CD1c-positive myeloid dendritic cell (primary cell): ENCODE measurements at regions not wholly inside any gene's neighbourhood (a gene's known extent, or its start where the extent isn't known, plus 50 kb on each side); places are given as distances from the start of the nearest gene placed in this dataset.
"Not testable (repeated sequence)": the region's sequence is repeated elsewhere in the genome, so short reads cannot be mapped to it uniquely, and the experiment has no call there.

Experiments
- DNase-seq: peaks from one replicate; pipeline ENCODE4 v3.0.0-alpha.2; 2016; ENCODE audit errors: extremely low spot score

GRCh38 chr7:101679653-101680173 lies 50.6 kb upstream of the MYL10 start:
- DNase-seq = not testable (repeated sequence)

GRCh38 chr7:101680406-101681145 lies 51.5 kb upstream of the MYL10 start:
- no peak for DNase-seq

GRCh38 chr7:101681170-101682007 lies 52.3 kb upstream of the MYL10 start:
- DNase-seq = no peak

- DNase-seq = peak; percentile 9
Measured at GRCh38 chr7:101684983-101685330, 55.9 kb upstream of the MYL10 start.

GRCh38 chr7:101686030-101686429 lies 56.9 kb upstream of the MYL10 start:
- no peak for DNase-seq

GRCh38 chr7:101687081-101687480 lies 58.0 kb upstream of the MYL10 start:
- DNase-seq = no peak

- no peak for DNase-seq
Measured at GRCh38 chr7:101687791-101688182, 58.7 kb upstream of the MYL10 start.

- DNase-seq = peak; percentile 85
Measured at GRCh38 chr7:101688183-101688831, 59.2 kb upstream of the MYL10 start.

GRCh38 chr7:101688995-101689907 lies 60.2 kb upstream of the MYL10 start:
- no peak for DNase-seq

- DNase-seq = no peak
Measured at GRCh38 chr7:101690061-101690460, 61.0 kb upstream of the MYL10 start.

- DNase-seq = peak; percentile 16
Measured at GRCh38 chr7:101691822-101692384, 62.8 kb upstream of the MYL10 start.

- no peak for DNase-seq
Measured at GRCh38 chr7:101693498-101694091, 64.5 kb upstream of the MYL10 start.

- no peak for DNase-seq
Measured at GRCh38 chr7:101698964-101699363, 69.9 kb upstream of the MYL10 start.

- no peak for DNase-seq
Measured at GRCh38 chr7:101699399-101699798, 70.3 kb upstream of the MYL10 start.

GRCh38 chr7:101699881-101700823 lies 71.1 kb upstream of the MYL10 start:
- DNase-seq = no peak

GRCh38 chr7:101701153-101701794 lies 72.2 kb upstream of the MYL10 start:
- no peak for DNase-seq

- DNase-seq = no peak
Measured at GRCh38 chr7:101702362-101702850, 73.3 kb upstream of the MYL10 start.

GRCh38 chr7:101705331-101705730 lies 76.2 kb upstream of the MYL10 start:
- DNase-seq = no peak

GRCh38 chr7:101707587-101707986 lies 78.5 kb upstream of the MYL10 start:
- no peak for DNase-seq
